Transverse colon (tissue), 4 donors: ENCODE measurements at regions not wholly inside any gene's neighbourhood (a gene's known extent, or its start where the extent isn't known, plus 50 kb on each side); places are given as distances from the start of the nearest gene placed in this dataset.

Experiments
- DNase-seq: peaks from one replicate; pipeline ENCODE4 v3.0.0-alpha.2; 2019
- H3K27ac ChIP-seq, 4 donors: fragments of 200-600 bp; sonication (generic); 2 replicates each; pipeline ENCODE4 v1.5.1; 2016 to 2018; ENCODE audit warnings: inconsistent platforms in 4 of 4
- H3K27me3 ChIP-seq: fragments of 200-600 bp; sonication (generic); 2 replicates; pipeline ENCODE4 v1.5.1; 2017; ENCODE audit warnings: inconsistent platforms
- H3K36me3 ChIP-seq, 4 donors: fragments of 200-600 bp; sonication (generic); 2 replicates each; pipeline ENCODE4 v1.5.1; 2017 to 2019; ENCODE audit warnings: inconsistent platforms in 4 of 4
- H3K4me1 ChIP-seq, 4 donors: fragments of 200-600 bp; sonication (generic); 2 replicates each; pipeline ENCODE4 v1.5.1; 2017 to 2020; ENCODE audit warnings: inconsistent platforms in 4 of 4
- H3K4me3 ChIP-seq, 4 donors: fragments of 200-600 bp; sonication (generic); 1 replicate in 1 of 4; 2 replicates in 3 of 4; pipeline versions ENCODE4 v1.5.1 to v1.6.1; 2017 to 2019; ENCODE audit warnings: inconsistent platforms in 4 of 4
- H3K9me3 ChIP-seq, 2 donors: fragments of 200-600 bp; sonication (generic); 2 replicates each; pipeline ENCODE4 v1.5.1; 2017 to 2019; ENCODE audit warnings: inconsistent platforms in 2 of 2
- CTCF ChIP-seq, 5 experiments: fragments of 200-600 bp in 3 of 5; fragments of 450-650 bp in 2 of 5; sonication (generic) in 3 of 5; IDR thresholded peaks; 1 replicate in 2 of 5; 2 replicates in 3 of 5; pipeline ENCODE4 v1.5.1; 2016 to 2017; ENCODE audit warnings: antibody characterized with exemption in 5 of 5, inconsistent platforms in 3 of 5, mild to moderate bottlenecking in 2 of 5, moderate library complexity in 1 of 5
- EP300 ChIP-seq: sonication (generic); formaldehyde crosslinking; IDR thresholded peaks from one replicate; pipeline ENCODE4 v1.6.1; 2017; ENCODE audit warnings: antibody characterized with exemption, low read depth
- POLR2A ChIP-seq: fragments of 450-650 bp; IDR thresholded peaks from one replicate; pipeline ENCODE4 v1.6.1; 2016; ENCODE audit warnings: antibody characterized with exemption, mild to moderate bottlenecking, moderate library complexity
- POLR2AphosphoS5 ChIP-seq, 3 donors: sonication (generic); formaldehyde crosslinking; IDR thresholded peaks; one replicate each; pipeline ENCODE4 v1.6.1; 2016; ENCODE audit warnings: antibody characterized with exemption in 3 of 3
- WGBS, 2 donors: methylation state at CpG; one replicate each; pipeline ENCODE4 v1.1.5; 2018; ENCODE audit warnings: low coverage in 1 of 2; 5-methylcytosine and 5-hydroxymethylcytosine counted together
- in situ Hi-C, 4 donors: fragments of 200-750 bp; cut with MboI; loops; one replicate each; pipeline versions ENCODE4 v1.15.0 to v1.15.1; 2017; ENCODE audit warnings: low sequenced_read_pairs in 3 of 4, low pct_ligation_motif_present in 1 of 4, low pct_unique_long_range_greater_than_20kb in 1 of 4
- intact Hi-C: fragments of 100-400 bp; cut with DNase I; formaldehyde crosslinking; loops from one replicate; pipeline ENCODE4 v1.15.1; 2023; ENCODE audit warnings: low total_unique reads
- small RNA-seq, 4 donors: library from RNA; depleted of rRNA; stranded (forward); fragments of <200 nt; gene quantifications; one replicate each; pipeline ENCODE3, GENCODE V24; 2016

DNA sequence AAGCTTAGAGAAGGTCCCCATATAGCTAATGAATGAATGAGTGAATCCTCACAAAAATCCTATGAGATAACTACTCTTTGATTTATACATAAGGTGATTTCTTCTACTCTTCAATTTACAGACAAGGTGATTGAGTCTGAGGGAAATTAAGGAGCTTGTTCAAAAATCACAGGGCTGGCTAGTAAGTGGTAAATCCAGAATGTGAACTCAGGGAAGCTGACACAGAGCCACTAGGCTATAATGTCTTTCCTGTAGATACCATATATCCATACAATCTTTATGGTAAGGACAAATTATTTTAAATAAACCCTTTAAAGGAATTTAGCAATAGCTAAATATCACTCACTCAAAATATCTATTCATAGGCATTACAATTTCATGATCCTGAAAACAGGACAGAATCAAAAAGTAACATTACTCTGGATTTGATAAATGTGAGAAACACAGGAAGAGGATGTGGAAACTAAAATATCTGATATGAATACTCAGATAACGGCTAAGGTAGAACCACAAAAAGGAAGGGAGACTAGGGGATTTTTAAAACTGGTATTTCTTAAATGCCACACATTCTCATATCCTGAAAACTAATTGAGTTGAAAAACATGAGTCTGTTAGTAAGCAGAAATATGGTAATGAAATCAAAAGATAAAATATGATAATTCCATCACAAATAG, 108.2 kb downstream of the NBPF12 start:
- H3K36me3 ChIP-seq = no peaks in the 10 kb centered on the region
- intact Hi-C loops = no loop called here
- H3K27me3 ChIP-seq = no peaks in the 10 kb centered on the region
- in situ Hi-C loops = no loop called here
- 34 to 50% methylated on average over 1 of the region's 1 CpG for WGBS, 2 donors
- no peak overlapping the region for H3K27ac ChIP-seq
- no peak for DNase-seq
- H3K9me3 ChIP-seq = no peaks in the 10 kb centered on the region
- H3K4me1 ChIP-seq = no peaks in the 10 kb centered on the region
- TF ChIP-seq POLR2A (no peak), EP300 (no peak), CTCF (IDR thresholded peaks at IDR 0.05) (no peak), POLR2AphosphoS5 (IDR thresholded peaks at IDR 0.05) (no peak)
- no peak overlapping the region for H3K4me3 ChIP-seq

Small RNA genes in the stretch of these regions (small RNA-seq; reads per million reads assigned to genes)
- 0 reads per million in 4 donors for gene RNU1-151P
